Mucosa of gallbladder (tissue), 1 donor: ENCODE measurements at regions not wholly inside any gene's neighbourhood (a gene's known extent, or its start where the extent isn't known, plus 50 kb on each side); places are given as distances from the start of the nearest gene placed in this dataset.
"Not testable (repeated sequence)": the region's sequence is repeated elsewhere in the genome, so short reads cannot be mapped to it uniquely, and the experiment has no call there.

Experiments
- DNase-seq: peaks from one replicate; pipeline ENCODE4 v3.0.0-alpha.2; 2020; ENCODE audit warnings: low spot score
- donor health status: DM: no; HTN: no; CAD: no.

DNA sequence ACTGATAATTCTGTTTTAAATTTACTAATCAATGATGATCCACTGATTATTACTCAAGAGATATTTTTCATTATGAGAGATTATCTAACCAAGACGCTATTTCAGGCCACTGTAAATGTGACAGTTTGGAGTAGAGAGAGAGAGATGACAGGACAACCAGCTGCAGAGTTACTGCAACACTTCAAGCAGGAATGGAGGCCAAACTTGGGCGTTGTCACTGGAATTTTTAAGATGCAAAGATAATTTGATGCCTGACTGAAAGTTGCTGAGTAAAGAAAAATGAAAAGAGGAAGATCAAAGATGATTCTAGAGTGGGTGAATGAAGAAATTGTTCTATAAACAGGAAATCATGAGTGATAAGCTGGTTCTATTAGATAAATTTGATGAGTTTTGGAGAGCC, 1302.1 kb upstream of the TMEFF2 start:
- DNase-seq: no peak

DNA sequence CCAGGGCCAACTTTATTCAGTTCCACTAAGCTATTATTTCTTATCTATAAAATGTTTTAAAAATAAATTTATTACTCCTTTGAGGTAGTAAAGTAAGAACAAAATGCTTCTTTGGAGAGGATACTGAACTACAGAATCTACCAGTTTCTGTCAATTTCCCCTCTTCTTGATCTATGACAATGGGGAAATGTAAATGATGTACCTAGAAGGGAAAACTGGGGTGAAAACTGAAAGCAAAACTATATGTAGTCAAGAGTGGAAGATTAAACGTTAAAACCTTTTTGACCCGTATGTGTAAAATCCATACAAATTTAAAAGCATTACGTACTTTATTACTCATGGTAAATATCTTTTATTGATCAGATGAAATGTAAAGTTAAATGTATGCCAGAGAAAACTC, 1287.8 kb upstream of the TMEFF2 start:
- no peak for DNase-seq

DNA sequence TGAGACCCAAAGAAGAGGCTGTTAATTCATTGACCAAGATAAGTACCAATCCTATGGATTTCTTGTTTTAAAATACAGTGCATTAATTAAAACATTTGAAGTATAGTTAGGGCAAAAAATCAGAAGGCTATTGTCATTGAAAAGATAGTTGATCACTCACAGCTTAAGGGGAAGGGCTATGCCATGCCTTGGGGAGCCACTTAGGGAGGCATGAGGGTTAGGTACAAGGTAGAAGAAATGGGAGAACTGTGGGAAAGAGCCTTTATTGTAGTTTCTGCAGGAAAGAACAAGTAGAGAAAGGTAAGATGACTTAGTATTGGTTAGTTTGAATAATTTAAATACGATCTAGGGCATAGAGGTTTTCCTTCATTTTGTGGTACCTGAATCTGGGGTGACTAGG, 1285.5 kb upstream of the TMEFF2 start:
- DNase-seq: no peak

DNA sequence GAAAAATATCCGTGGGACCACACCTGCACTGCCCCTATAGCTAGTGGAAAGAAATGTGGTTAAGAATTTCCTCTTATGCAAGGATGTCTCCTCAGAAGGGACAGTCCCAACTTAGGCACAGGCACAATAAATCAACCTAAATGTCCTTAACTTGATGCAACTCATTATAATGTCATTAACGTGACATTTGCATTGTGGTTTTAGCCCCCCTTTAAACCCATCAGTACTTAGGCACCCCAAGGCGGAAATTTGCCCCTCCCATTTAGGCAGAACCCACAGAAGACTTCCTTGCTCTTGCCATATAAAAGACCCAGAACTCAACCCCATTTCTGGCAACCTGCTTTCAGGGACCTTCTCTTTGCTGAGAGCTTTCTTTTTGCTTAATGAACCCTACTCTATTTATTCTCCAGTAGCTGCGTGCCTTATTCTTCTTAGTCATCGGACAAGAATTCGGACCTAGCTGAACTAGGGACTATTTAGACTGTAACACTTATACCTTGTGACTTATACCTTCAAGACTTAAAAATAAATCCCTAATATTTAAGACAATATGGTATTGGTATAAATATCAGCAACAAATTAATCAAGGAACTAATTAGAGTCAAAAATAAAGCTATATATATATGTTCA, 1281.6 kb upstream of the TMEFF2 start:
- no peak for DNase-seq

DNA sequence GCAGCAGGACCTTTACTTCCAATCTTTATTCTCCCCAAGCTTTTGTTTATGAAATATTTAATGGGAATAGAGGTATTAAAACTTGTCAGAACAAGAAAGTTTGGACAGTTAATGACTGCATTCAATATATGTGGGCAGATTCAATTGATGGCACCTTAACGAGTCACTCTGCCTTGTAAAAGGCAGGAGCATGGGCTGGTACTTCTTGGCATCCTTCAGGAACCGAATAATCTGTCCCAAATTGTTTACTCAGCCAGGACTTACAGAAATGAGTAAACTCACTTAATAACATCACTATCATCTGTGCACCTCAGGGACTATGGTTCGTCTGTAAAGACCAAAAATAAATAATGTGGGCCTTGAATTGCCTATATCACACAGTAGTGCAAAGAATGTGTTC, 1280.3 kb upstream of the TMEFF2 start:
- DNase-seq: no peak

DNA sequence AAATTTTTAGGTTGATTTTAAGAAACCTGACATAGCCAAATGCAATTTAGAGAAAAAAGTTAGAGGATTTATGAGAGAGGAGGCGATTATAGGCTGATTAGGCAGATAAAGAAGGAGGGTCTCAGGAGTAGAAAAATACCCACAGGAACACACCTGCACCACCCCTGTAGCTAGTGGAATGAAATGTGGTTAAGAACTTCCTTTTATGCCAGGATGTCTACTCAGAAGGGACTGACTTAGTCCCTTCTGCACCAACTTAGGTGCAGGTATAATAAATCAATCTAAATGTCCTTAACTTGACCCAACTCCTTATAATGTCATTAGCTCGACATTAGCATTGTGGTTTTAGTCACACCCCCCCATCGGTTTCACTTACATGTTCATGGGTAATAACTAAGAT, 1274.5 kb upstream of the TMEFF2 start:
- no peak for DNase-seq

DNA sequence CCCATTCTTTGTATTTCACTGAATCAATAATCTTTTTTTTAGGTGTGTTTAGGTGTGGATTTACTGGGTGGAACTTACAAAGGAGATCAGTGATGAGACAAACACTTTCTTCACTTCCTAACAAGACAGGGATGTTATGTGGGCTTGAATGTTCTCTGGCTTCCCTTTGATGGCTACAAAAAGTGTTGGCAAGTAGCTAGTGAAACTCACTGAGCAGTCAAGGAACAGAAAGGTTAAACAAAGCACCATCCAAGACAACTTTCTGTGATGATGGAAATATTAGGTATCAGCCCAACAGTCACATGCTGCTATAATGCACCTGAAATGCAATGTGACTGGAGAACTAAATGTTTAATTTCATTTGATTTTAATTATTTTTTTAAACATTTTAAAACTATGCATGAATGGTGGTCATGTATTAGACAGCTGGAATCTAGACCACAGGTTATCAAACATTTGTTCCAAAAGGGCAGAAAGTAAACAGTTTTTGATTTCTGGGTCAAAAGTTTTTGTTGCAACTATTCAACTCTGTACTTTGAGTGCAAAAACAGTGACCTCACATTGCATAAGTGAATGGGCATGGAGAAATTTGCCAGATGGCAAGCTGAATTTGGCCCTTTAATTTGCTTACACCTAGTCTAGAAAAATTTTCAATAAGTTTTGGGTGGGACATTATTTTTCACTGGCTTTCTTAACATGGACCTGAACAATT, 1272.7 kb upstream of the TMEFF2 start:
- DNase-seq: no peak

DNA sequence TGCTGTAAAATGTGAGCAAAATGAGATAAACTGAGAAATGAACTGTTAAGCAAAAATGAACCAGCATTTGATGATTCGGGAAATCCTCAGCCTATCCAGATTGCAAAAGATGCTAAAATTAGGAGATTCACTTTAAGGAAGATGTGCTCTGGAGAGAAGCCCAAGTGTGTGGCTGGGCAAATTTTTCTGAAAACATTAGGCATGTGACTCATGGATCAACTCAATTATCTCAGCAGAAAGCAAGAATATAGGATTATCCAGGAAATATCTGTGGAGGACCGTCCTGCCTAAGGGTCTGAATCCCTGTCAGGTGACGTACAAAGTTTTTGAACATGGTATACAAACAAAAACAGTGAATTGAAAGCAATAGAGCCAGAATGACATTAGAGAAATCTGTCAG, 1268.3 kb upstream of the TMEFF2 start:
- DNase-seq: no peak

DNA sequence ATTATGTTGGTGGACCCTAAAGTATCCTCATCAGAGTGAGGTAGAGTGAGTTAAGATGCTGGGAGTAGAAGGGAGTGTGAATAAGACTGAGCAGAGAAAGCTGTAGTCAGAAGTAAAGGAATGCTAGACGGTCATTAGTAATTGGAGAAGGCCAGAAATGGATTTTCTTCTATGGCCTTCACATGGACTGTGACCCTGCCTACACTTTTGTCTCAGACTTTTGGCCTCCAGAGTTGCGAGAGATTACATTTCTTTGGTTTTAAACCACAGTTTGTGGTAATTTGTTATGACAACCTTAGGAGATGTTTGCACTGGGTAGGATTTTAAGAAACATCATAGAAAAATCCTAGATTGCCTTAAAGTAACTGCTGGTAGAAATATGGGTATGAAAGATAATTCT, 1267.7 kb upstream of the TMEFF2 start:
- no peak for DNase-seq

DNA sequence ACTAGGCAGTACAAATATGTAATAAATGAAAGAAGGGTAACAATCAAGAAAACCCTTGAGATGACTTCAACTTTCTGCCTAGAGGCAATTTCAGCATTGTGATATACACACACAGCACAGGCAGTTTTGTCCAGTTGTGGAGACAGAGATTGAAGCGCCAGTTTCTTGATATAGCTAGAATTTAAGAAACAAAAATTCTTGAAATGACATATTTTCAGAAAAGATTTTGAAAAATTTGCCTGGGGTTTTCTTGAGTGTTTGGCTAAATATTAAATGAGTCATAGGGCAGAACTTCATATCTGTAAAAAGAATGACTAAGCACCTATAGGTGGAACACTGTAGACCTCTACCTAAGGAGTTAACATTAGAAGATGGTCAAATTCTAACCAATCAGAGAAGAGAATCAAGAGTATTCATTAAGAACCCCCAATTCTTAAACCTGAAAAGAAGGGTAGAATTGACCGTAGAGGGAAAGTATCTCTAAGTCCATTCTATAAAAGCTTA, 1266.8 kb upstream of the TMEFF2 start:
- DNase-seq: no peak

DNA sequence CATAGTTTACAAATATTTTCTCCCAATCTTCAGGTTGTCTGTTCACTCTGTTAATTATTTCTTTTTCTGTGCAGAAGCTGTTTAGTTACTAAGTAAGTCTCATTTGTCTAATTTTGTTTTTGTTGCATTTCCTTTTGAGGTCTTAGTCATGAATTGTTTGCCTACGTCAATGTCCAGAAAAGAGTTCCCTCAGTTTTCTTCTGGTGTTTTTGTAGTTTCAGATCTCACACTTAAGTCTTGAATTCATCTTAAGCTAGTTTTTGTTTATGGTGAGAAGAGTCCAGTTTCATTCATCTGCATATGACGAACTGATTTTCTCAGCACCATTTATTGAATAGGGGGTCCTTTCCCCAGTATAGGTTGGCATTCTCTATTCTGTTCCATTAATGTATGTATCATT, 1252.2 kb upstream of the TMEFF2 start:
- no peak for DNase-seq

DNA sequence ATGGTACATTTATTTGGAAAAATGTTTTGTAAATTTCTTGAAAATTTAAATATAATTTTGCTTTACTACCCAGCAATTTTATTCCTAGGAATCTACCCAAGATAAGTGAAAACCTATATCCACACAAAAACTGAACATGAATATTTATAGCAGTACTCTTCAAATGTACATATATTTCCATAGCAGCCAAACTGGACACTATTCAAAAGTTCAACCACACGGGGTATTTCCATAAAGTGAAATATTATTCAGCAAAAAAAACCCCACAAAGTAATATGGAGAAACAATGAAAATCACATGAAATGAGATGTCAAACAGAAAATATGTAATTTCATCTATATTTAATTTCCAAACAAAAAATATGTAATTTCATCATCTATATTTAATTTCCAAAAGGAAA, 1247.6 kb upstream of the TMEFF2 start:
- no peak for DNase-seq

DNA sequence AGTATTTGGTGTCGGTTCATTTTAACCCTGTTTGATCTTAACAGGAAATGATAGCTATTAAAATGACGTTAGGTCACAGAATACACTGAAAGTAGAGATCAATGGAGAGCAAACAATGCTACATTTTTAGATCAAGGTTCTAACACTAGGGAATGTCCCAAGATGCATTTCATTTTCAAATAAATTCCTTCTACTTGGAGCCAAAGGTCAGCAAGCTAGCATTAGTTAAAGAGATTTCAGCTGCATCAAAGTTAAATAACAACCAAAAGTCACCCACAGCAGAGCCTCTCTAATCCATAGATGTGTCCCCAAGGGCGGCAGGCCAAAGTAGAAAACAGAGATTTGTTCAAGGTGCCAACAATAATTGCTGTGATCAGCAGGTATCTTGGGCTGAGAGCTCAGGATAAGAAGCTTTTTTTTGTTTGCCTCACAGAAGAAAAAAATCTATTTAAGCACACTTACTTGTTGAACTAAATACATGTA, 1233.6 kb upstream of the TMEFF2 start:
- peak; percentile 89 for DNase-seq

DNA sequence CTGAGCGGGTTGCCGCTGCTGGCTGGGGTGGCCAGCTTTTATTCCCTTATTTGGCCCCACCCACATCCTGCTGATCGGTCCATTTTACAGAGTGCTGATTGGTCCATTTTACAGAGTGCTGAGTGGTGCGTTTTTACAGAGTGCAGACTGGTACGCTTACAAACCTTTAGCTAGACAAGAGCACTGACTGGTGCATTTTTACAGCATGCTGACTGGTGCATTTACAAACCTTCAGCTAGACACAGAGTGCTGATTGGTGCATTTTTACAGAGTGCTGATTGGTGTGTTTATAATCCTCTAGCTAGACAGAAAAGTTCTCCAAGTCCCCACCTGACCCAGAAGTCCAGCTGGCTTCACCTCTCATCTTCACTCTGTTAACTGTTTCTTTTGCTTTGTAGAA, 1217.6 kb upstream of the TMEFF2 start:
- not testable (repeated sequence) for DNase-seq

DNA sequence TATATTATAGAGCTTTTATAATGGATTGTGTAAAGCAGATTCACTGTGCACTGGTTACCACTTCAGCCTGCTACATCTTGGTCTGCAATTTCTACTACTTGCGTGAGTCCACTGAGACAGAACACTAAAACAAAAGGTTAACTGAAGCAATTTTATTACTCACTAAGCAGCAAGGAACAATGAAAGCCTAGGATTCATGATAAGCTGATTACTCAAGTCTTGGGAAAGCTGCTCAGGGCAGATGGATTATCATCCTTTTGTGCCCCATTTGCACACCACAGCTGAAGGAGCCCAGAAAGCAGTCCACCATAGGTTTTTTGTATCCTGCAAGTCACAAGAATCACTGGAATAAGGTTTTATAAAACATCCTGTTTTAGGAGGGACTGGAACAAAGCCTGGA, 1215.2 kb upstream of the TMEFF2 start:
- no peak for DNase-seq

DNA sequence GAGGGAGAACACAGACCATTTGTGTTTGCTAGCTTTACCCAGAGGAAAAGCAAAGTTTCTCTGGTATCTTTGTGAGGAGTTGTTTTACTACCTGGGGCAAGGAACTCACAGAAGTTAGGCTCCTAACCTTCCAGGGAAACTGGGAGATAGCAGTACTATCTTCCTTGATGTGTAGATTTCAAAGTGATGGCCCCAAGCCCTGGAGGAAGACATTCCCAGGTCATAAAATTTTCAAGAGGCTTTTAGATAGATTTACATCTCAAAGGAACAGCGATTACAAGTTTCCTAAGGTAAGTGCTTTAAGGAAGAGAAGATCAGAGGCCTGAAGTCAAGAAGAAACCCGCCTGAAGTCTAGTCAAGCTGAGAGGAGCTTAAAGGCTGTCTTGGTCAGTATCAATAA, 1187.8 kb upstream of the TMEFF2 start:
- no peak for DNase-seq

DNA sequence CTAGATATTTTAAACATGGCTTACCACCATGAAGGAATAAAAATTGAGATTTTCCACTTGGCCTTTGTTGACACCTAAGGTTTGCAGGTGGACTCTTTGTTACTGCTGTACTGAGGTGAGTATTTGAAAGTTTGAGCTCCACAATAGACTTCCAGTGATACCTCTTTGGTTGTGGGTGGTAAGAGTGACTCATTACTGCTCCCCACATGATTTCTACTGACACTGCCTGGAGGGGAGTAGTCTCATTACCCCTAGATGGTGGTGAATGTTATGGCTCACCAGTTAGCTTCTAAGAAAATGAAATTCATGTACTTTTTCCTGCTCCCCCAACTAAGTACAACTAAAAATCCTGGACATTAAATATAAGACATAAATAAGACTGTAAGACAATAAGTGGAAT, 1183.1 kb upstream of the TMEFF2 start:
- no peak for DNase-seq

DNA sequence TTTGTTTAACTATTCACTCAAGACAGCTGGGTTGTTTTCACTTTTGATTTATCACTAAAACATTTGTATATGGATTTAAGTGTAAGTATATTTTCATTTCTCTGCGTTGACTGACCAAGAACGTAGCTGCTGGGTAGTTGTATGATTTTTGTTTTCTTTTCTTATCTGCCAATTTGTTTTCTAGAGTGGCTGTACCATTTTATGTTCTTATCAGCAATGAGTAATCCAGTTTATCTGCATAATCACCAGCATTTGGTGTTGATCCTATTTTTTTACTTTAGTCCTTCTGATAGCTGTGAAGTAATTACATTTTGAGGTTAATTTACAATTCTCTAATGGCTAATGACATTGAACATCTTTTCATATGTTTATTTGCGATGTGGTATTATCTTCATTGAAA, 1178.4 kb upstream of the TMEFF2 start:
- no peak for DNase-seq

DNA sequence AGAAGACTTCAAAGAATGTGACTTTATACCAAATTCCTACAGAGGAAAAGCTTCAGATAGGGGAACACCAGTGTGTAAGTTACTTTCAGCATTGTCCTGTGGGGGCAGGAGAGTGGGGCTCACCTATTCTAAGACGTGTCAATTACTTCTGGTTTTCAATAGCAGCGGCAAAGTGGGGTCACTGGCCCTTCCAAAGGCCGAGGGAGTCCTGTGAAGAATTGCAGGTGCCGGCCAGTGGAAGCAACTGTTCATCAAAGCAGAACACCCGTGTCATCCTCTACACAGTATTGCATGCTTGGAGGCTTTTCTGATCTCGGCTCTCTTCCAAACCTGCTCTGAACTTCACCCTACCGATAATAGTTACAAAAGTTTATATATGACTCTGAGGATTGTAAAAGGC, 1176.5 kb upstream of the TMEFF2 start:
- no peak for DNase-seq

DNA sequence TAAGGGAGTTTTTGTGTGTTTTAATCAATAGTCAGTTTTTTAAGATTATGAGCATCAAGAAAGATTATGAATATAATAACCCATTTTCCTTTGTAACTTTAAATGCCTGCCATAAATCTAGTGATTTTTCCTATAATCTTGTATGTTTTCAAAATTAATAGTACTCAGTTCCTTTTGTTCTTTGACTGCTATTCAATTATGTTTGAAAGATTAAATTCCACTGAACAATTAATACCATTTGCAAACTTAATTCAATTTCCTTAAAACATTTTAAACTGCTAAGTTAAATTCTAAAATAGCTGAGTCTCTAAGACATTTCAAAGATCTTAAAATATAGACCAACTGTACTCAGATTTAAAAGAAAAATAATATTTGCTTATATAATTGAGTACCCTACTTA, 1173.9 kb upstream of the TMEFF2 start:
- DNase-seq: no peak

DNA sequence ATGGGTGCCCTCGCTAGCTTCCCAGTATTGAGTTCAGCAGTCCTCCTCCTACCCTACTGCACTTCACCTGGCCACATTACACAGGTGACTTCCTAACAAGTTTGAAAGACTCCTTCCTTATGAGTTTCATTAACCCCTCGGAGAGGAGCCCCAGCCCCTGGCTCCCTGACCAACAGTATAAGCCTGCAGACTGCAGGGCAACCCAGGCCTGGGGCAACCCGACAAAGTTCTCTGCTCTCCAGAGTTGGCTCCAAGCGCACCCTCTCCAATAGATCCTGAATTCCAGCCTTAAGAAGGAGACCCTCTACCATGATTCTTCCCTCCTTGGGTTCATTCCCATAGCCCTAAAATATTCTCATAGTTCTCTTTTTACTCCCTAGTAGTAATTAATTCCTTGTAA, 1162.8 kb upstream of the TMEFF2 start:
- no peak for DNase-seq

DNA sequence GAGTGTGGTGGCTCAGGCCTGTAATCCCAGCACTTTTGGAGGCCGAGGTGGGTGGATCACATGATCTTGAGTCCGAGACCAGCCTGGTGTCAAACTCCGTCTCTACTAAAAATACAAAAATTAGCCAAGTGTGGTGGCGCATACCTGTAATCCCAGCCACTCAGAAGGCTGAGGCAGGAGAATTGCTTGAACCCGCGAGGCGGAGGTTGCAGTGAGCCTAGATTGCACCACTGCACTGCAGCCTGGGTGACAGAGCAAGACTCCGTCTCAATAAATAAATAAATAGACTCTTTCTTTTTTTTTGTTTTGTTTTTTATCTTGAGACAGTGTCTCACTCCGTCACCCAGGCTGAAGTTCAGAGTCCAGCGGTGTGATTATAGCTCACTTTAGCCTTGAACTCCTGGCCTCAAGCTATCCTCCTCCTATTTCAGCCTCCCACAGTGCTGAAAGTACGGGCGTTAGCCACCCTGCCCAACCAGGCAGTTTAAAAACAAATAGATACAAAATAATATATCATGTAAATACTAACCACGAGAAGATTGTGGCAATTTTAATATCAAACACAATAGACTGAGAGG, 1158.0 kb upstream of the TMEFF2 start:
- DNase-seq: not testable (repeated sequence)

DNA sequence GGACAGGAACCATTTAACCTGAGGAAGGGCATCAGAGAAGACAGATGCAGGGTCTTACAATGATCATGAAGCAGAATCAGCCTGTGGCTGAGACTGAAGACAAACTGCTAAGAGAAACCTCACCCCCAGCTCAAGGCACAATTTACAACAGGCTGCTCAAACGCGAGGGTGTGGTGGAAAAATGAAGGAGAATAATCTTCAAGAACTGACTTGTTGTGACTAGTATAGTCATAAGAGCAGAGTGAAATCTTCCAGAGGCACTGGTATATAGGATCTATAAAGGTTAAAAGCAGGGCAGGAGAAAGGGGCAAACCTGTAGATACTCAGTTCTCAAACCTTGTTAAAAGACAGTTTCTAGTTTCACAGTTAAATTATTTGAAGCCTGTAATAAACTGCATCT, 1155.8 kb upstream of the TMEFF2 start:
- DNase-seq: no peak
